Ishikawa (cell line): ENCODE measurements at regions not wholly inside any gene's neighbourhood (a gene's known extent, or its start where the extent isn't known, plus 50 kb on each side); places are given as distances from the start of the nearest gene placed in this dataset.

Experiments used
- TCF12 ChIP-seq: IDR thresholded peaks from 2 replicates; pipeline ENCODE4 v1.6.1; 2012; ENCODE audit warnings: low read depth
- YY1 ChIP-seq: IDR thresholded peaks from 2 replicates; pipeline ENCODE4 v1.6.1; 2012; ENCODE audit warnings: low read depth

- TF ChIP-seq YY1 (no peak), TCF12 (no peak)
These were observed 198.8 kb upstream of the TYRP1 start for GRCh38 chr9:12494411-12494810.
